K562 (cell line): ENCODE measurements at regions not wholly inside any gene's neighbourhood (a gene's known extent, or its start where the extent isn't known, plus 50 kb on each side); places are given as distances from the start of the nearest gene placed in this dataset.
A peak's percentile ranks its signal among the peaks of the same experiment; 100 is the strongest.

Experiments
- ATAC-seq: fragments of 200-7000 bp; cut with Tn5 transposase; 3 replicates; pipeline ENCODE4 v1.9.1; 2020; ENCODE audit warnings: moderate library complexity
- BruUV-seq: library from RNA; stranded (reverse); fragments of 400-500 nt; replicated peaks from 2 replicates; lab custom pipeline; 2021; lab: Mats Ljungman, UMichigan
- CTCF ChIA-PET: fragments of 300-600 bp; formaldehyde crosslinking; extraction: SDS; loops from one replicate; lab custom pipeline; 2021; ENCODE audit warnings: low intra/inter-chr PET ratio; lab: Yijun Ruan, JAX
- POLR2A ChIA-PET: fragments of 300-600, 350-650 bp; sonication (Branson Sonifier 250); formaldehyde crosslinking; extraction: SDS; loops from one replicate; lab custom pipeline; 2021; ENCODE audit warnings: antibody characterized with exemption, inconsistent platforms; lab: Yijun Ruan, JAX
- DNase-seq, 4 experiments: peaks; one replicate each; pipeline versions ENCODE4 v3.0.0 to v3.0.0-alpha.2; 2011 to 2018; ENCODE audit warnings: low spot score in 3 of 4, mixed read lengths in 3 of 4; ENCODE audit errors: extremely low read depth in 1 of 4
- FAIRE-seq: peaks from 2 replicates; lab custom pipeline; 2011; peaks lifted over from hg19 to GRCh38; lab: Jason Lieb, UNC
- H2AFZ ChIP-seq: 2 replicates; pipeline ENCODE4 v1.6.0; 2011; ENCODE audit warnings: low read depth, low read length, control low read depth, inconsistent platforms
- H3K27ac ChIP-seq: fragments of 200-600 bp; 3 replicates; pipeline ENCODE4 v1.8.0; 2011; ENCODE audit warnings: low read depth, mild to moderate bottlenecking, control low read depth, inconsistent platforms, low read length, moderate library complexity, mixed read lengths; ENCODE audit errors: extremely low read depth
- H3K27me3 ChIP-seq, 2 experiments: fragments of 300-600 bp in 1 of 2; 2 replicates in 1 of 2; 3 replicates in 1 of 2; pipeline versions ENCODE4 v1.6.0 to v1.8.0; 2011; ENCODE audit warnings: inconsistent platforms in 2 of 2, low read length in 2 of 2, mild to moderate bottlenecking in 1 of 2, mixed read lengths in 1 of 2, moderate library complexity in 1 of 2; ENCODE audit not compliant: control insufficient read depth in 2 of 2, insufficient read depth in 2 of 2
- H3K36me3 ChIP-seq: fragments of 300-600 bp; 3 replicates; pipeline ENCODE4 v1.8.0; 2011; ENCODE audit warnings: mild to moderate bottlenecking, low read length, inconsistent platforms; ENCODE audit not compliant: control insufficient read depth, insufficient read depth
- H3K4me1 ChIP-seq, 2 experiments: fragments of 200-600 bp in 1 of 2; replicated peaks in 1 of 2; 2 replicates in 1 of 2; 3 replicates in 1 of 2; pipeline versions ENCODE4 v1.5.1 to v1.8.0; 2011; ENCODE audit warnings: inconsistent platforms in 2 of 2, low read length in 2 of 2, mild to moderate bottlenecking in 1 of 2, mixed read lengths in 1 of 2, moderate library complexity in 1 of 2; ENCODE audit not compliant: control insufficient read depth in 2 of 2, insufficient read depth in 2 of 2
- H3K4me2 ChIP-seq: 2 replicates; pipeline ENCODE4 v1.6.1; 2011; ENCODE audit warnings: low read length, control low read depth, inconsistent platforms, mixed read lengths; ENCODE audit not compliant: insufficient read depth
- H3K4me3 ChIP-seq: fragments of 200-600 bp; sonication (generic), shearing (Covaris generic); 2 replicates; pipeline ENCODE4 v1.5.1; 2016; ENCODE audit warnings: control low read depth, inconsistent platforms
- H3K79me2 ChIP-seq: fragments of 200-600 bp; 3 replicates; pipeline ENCODE4 v1.8.0; 2011; ENCODE audit warnings: low read length, inconsistent platforms; ENCODE audit not compliant: control insufficient read depth, insufficient read depth
- H3K9ac ChIP-seq, 2 experiments: 2 replicates each; pipeline versions ENCODE4 v1.6.0 to v1.6.1; 2011; ENCODE audit warnings: low read depth in 2 of 2, low read length in 2 of 2, control low read depth in 1 of 2, inconsistent platforms in 1 of 2, mild to moderate bottlenecking in 1 of 2, mixed read lengths in 1 of 2; ENCODE audit not compliant: insufficient read depth in 1 of 2
- H3K9me1 ChIP-seq: one replicate; pipeline ENCODE4 v1.6.0; 2011; ENCODE audit warnings: inconsistent platforms, mild to moderate bottlenecking, low read length, moderate library complexity; ENCODE audit not compliant: control insufficient read depth, insufficient read depth
- H3K9me3 ChIP-seq: replicated peaks from 2 replicates; pipeline ENCODE4 v1.5.1; 2011; ENCODE audit warnings: low read depth, low read length, inconsistent platforms; ENCODE audit not compliant: control insufficient read depth, insufficient read depth
- H4K20me1 ChIP-seq: replicated peaks from 2 replicates; pipeline ENCODE4 v1.6.1; 2011; ENCODE audit warnings: low read length, inconsistent platforms, mixed read lengths; ENCODE audit not compliant: control insufficient read depth, insufficient read depth
- CHAMP1 ChIP-seq: fragments of 450-650 bp; IDR thresholded peaks from 2 replicates; pipeline ENCODE4 v1.6.1; 2016; ENCODE audit warnings: mild to moderate bottlenecking
- CXXC5 ChIP-seq: fragments of 250-450 bp; sonication (Bioruptor Pico); IDR thresholded peaks from 2 replicates; pipeline ENCODE4 v1.8.0; 2022; ENCODE audit warnings: inconsistent platforms, mild to moderate bottlenecking, moderate library complexity
- EZH2 ChIP-seq: IDR thresholded peaks from 2 replicates; pipeline ENCODE4 v1.6.1; 2012; ENCODE audit warnings: low read depth, mild to moderate bottlenecking, inconsistent platforms, low read length, borderline replicate concordance
- FOXJ2 ChIP-seq: fragments of 200-800 bp; sonication (Bioruptor generic); IDR thresholded peaks from 2 replicates; pipeline ENCODE4 v1.6.1; 2016; ENCODE audit warnings: missing genetic modification characterization, missing compliant biosample characterization
- GATAD2A ChIP-seq: fragments of 450-650 bp; IDR thresholded peaks from 2 replicates; pipeline ENCODE4 v1.6.1; 2017
- KAT8 ChIP-seq: fragments of 450-650 bp; IDR thresholded peaks from 2 replicates; pipeline ENCODE4 v1.6.1; 2016; ENCODE audit warnings: low read depth, mild to moderate bottlenecking
- LCOR ChIP-seq: sonication (generic); formaldehyde crosslinking; IDR thresholded peaks from 2 replicates; pipeline ENCODE4 v1.8.0; 2022; ENCODE audit warnings: mild to moderate bottlenecking, missing genetic modification reagents
- NCOA4 ChIP-seq: fragments of 450-650 bp; IDR thresholded peaks from 2 replicates; pipeline ENCODE4 v1.6.1; 2018; ENCODE audit warnings: mild to moderate bottlenecking; ENCODE audit not compliant: partially characterized antibody
- NEUROD1 ChIP-seq: fragments of 150-350 bp; IDR thresholded peaks from 2 replicates; pipeline ENCODE4 v1.6.1; 2014; ENCODE audit warnings: borderline replicate concordance, low read length, low read depth; ENCODE audit not compliant: partially characterized antibody
- SIN3B ChIP-seq: fragments of 450-650 bp; IDR thresholded peaks from 2 replicates; pipeline ENCODE4 v1.6.1; 2017; ENCODE audit warnings: low read depth, mild to moderate bottlenecking, moderate library complexity
- THRB ChIP-seq: fragments of 450-650 bp; formaldehyde crosslinking; conservative IDR thresholded peaks from 2 replicates; pipeline ENCODE4 v1.4.0; 2022; ENCODE audit warnings: mild to moderate bottlenecking, missing genetic modification characterization
- ZNF274 ChIP-seq: IDR thresholded peaks from 2 replicates; pipeline ENCODE4 v1.6.1; 2011; ENCODE audit warnings: low read depth, mild to moderate bottlenecking, low read length, moderate library complexity, borderline replicate concordance
- ZNF507 ChIP-seq: conservative IDR thresholded peaks from 2 replicates; pipeline ENCODE4 v1.6.1; 2017; ENCODE audit warnings: missing genetic modification characterization, missing compliant biosample characterization
- ZNF584 ChIP-seq: fragments of 200-800 bp; sonication (Bioruptor generic); IDR thresholded peaks from 2 replicates; pipeline ENCODE4 v1.6.1; 2016; ENCODE audit warnings: low read depth, mild to moderate bottlenecking, missing genetic modification characterization, missing compliant biosample characterization
- ZNF75A ChIP-seq: fragments of 450-650 bp; formaldehyde crosslinking; IDR thresholded peaks from 2 replicates; pipeline ENCODE4 v1.4.0; 2020; ENCODE audit warnings: mild to moderate bottlenecking
- ZNF785 ChIP-seq: fragments of 250-450 bp; sonication (Bioruptor Pico); IDR thresholded peaks from 2 replicates; pipeline ENCODE4 v1.4.0; 2020; ENCODE audit warnings: mild to moderate bottlenecking
- WGBS: fragments of 100-300 bp; shearing (Covaris generic); methylation state at CpG from one replicate; pipeline ENCODE4 v1.1.6; 2016; ENCODE audit warnings: low coverage, mixed read lengths; ENCODE audit not compliant: insufficient coverage; ENCODE audit errors: missing lambda C conversion rate; 5-methylcytosine and 5-hydroxymethylcytosine counted together
- in situ Hi-C: fragments of 300-500 bp; cut with MboI; formaldehyde crosslinking; loops from 4 replicates; pipeline ENCODE4 v1.15.0; 2018; ENCODE audit warnings: inconsistent platforms, mixed read lengths
- intact Hi-C: fragments of 100-400 bp; cut with micrococcal nuclease; formaldehyde crosslinking; loops from 2 replicates; pipeline ENCODE4 v1.14.2; 2022
- TF ChIP-seq, protein P1 (sequence below): sonication (generic); formaldehyde crosslinking; IDR thresholded peaks from 2 replicates; pipeline ENCODE4 v1.8.1; 2023; ENCODE audit warnings: mild to moderate bottlenecking, missing genetic modification reagents
- TF ChIP-seq, protein P2 (sequence below), 2 experiments: IDR thresholded peaks; 2 replicates each; pipeline ENCODE4 v1.6.1; 2011; ENCODE audit warnings: borderline replicate concordance in 1 of 2, control low read depth in 1 of 2, low read depth in 1 of 2, low read length in 1 of 2, mild to moderate bottlenecking in 1 of 2, mixed read lengths in 1 of 2, moderate library complexity in 1 of 2; ENCODE audit not compliant: insufficient read depth in 1 of 2, insufficient read length in 1 of 2, poor library complexity in 1 of 2, severe bottlenecking in 1 of 2; ENCODE audit errors: extremely low read depth in 1 of 2

- FAIRE-seq (no peak), DNase-seq (no peak), ATAC-seq (no peak)
- Histone ChIP-seq H3K9me3 (peaks cover 3% of the 10 kb centered on the region; the same call in 1 of the 2 replicates), H3K27ac (peak overlapping the region; percentile 60; the same call in 1 of the 3 replicates), H3K9ac (no peak overlapping the region), H2AFZ (peak overlapping the region; percentile 51; the same call in 1 of the 2 replicates), H3K9me1 (no peaks in the 10 kb centered on the region), H3K36me3 (no peaks in the 10 kb centered on the region), H3K4me2 (no peak overlapping the region), H3K4me3 (no peak overlapping the region), H3K4me1 (no peaks in the 10 kb centered on the region; a peak in 1 of 5 replicates), H3K27me3 (no peaks in the 10 kb centered on the region), H4K20me1 (no peaks in the 10 kb centered on the region), H3K79me2 (no peaks in the 10 kb centered on the region)
- POLR2A ChIA-PET: no interaction called here
- WGBS: 41% methylated on average over 1 of the region's 1 CpG
- in situ Hi-C loops: no loop called here
- no TSS peak for BruUV-seq
- CTCF ChIA-PET: no interaction called here
- intact Hi-C loops: no loop called here
- no peak for TF ChIP-seq SIN3B
- no peak for TF ChIP-seq ZNF584 (CRISPR knock-in tag)
- TF ChIP-seq CXXC5 (CRISPR knock-in tag): no peak
- no peak for TF ChIP-seq GATAD2A
- TF ChIP-seq NCOA4: no peak
- no peak for TF ChIP-seq ZNF274
- TF ChIP-seq NEUROD1: no peak
- no peak for TF ChIP-seq KAT8
- TF ChIP-seq, protein P1, sequence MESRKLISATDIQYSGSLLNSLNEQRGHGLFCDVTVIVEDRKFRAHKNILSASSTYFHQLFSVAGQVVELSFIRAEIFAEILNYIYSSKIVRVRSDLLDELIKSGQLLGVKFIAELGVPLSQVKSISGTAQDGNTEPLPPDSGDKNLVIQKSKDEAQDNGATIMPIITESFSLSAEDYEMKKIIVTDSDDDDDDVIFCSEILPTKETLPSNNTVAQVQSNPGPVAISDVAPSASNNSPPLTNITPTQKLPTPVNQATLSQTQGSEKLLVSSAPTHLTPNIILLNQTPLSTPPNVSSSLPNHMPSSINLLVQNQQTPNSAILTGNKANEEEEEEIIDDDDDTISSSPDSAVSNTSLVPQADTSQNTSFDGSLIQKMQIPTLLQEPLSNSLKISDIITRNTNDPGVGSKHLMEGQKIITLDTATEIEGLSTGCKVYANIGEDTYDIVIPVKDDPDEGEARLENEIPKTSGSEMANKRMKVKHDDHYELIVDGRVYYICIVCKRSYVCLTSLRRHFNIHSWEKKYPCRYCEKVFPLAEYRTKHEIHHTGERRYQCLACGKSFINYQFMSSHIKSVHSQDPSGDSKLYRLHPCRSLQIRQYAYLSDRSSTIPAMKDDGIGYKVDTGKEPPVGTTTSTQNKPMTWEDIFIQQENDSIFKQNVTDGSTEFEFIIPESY (CRISPR knock-in tag): no peak
- no peak for TF ChIP-seq CHAMP1
- TF ChIP-seq EZH2: no peak
- TF ChIP-seq, protein P2, sequence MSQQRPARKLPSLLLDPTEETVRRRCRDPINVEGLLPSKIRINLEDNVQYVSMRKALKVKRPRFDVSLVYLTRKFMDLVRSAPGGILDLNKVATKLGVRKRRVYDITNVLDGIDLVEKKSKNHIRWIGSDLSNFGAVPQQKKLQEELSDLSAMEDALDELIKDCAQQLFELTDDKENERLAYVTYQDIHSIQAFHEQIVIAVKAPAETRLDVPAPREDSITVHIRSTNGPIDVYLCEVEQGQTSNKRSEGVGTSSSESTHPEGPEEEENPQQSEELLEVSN (IDR thresholded peaks at IDR 0.05; ENCODE audit: borderline replicate concordance in 1 of 2, extremely low read depth in 1 of 2, insufficient read depth in 1 of 2, insufficient read length in 1 of 2, low read depth in 1 of 2, low read length in 1 of 2, poor library complexity in 1 of 2, severe bottlenecking in 1 of 2): no peak
- no peak for TF ChIP-seq ZNF785 (CRISPR knock-in tag)
- no peak for TF ChIP-seq THRB
- no peak for TF ChIP-seq ZNF75A (CRISPR knock-in tag)
- no peak for TF ChIP-seq ZNF507 (tag)
- TF ChIP-seq LCOR: no peak
- no peak for TF ChIP-seq FOXJ2 (tag)
Measured at GRCh38 chr12:102669056-102669455, 188.7 kb upstream of the IGF1 start.
